ENCODE measurements at regions not wholly inside any gene's neighbourhood (a gene's known extent, or its start where the extent isn't known, plus 50 kb on each side); places are given as distances from the start of the nearest gene placed in this dataset.
"Not testable (repeated sequence)": the region's sequence is repeated elsewhere in the genome, so short reads cannot be mapped to it uniquely, and the experiment has no call there.

- no peaks in the 10 kb centered on the region for H3K36me3 ChIP-seq (ENCODE audit: insufficient read depth, low read length)
- no peaks in the 10 kb centered on the region for H4K20me1 ChIP-seq (ENCODE audit: insufficient read depth, low read length)
- no peak overlapping the region for H3K27ac ChIP-seq (ENCODE audit: low read depth, low read length, poor library complexity, severe bottlenecking)
- no peak overlapping the region for H3K9ac ChIP-seq (ENCODE audit: low read length)
- H3K79me2 ChIP-seq (ENCODE audit: insufficient read depth, low read length): no peaks in the 10 kb centered on the region
- TF ChIP-seq, protein P1, sequence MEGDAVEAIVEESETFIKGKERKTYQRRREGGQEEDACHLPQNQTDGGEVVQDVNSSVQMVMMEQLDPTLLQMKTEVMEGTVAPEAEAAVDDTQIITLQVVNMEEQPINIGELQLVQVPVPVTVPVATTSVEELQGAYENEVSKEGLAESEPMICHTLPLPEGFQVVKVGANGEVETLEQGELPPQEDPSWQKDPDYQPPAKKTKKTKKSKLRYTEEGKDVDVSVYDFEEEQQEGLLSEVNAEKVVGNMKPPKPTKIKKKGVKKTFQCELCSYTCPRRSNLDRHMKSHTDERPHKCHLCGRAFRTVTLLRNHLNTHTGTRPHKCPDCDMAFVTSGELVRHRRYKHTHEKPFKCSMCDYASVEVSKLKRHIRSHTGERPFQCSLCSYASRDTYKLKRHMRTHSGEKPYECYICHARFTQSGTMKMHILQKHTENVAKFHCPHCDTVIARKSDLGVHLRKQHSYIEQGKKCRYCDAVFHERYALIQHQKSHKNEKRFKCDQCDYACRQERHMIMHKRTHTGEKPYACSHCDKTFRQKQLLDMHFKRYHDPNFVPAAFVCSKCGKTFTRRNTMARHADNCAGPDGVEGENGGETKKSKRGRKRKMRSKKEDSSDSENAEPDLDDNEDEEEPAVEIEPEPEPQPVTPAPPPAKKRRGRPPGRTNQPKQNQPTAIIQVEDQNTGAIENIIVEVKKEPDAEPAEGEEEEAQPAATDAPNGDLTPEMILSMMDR (IDR thresholded peaks at IDR 0.05; ENCODE audit: low read length): no peak
- no peak for TF ChIP-seq EZH2 (IDR thresholded peaks at IDR 0.05; ENCODE audit: borderline replicate concordance, low read length)
- H3K9me2 ChIP-seq (ENCODE audit: low read depth, low read length): no peaks in the 10 kb centered on the region
- H3K4me2 ChIP-seq (ENCODE audit: low read length): no peak overlapping the region
- H3K9me3 ChIP-seq (ENCODE audit: low read length): no peaks in the 10 kb centered on the region
- H3K4me1 ChIP-seq (ENCODE audit: insufficient read depth, low read length, severe bottlenecking): no peaks in the 10 kb centered on the region
- no peak overlapping the region for H3K4me3 ChIP-seq (ENCODE audit: low read depth, low read length, poor library complexity, severe bottlenecking)
- no peaks in the 10 kb centered on the region for H3K27me3 ChIP-seq (ENCODE audit: insufficient read depth, low read length)
- no peak overlapping the region for H2AFZ ChIP-seq (ENCODE audit: low read length)
- no peaks in the 10 kb centered on the region for H3F3A ChIP-seq (ENCODE audit: insufficient read depth, low read length)
Observed at GRCh38 chr3:124364317-124365020, 365.8 kb upstream of the UMPS start.

- H3K4me3 ChIP-seq (ENCODE audit: low read depth, low read length, poor library complexity, severe bottlenecking); H3K27ac ChIP-seq (ENCODE audit: low read depth, low read length, poor library complexity, severe bottlenecking); H3K9ac ChIP-seq (ENCODE audit: low read length); H3F3A ChIP-seq (ENCODE audit: insufficient read depth, low read length); H4K20me1 ChIP-seq (ENCODE audit: insufficient read depth, low read length); H3K9me2 ChIP-seq (ENCODE audit: low read depth, low read length); H3K4me1 ChIP-seq (ENCODE audit: insufficient read depth, low read length, severe bottlenecking); H3K27me3 ChIP-seq (ENCODE audit: insufficient read depth, low read length); H3K9me3 ChIP-seq (ENCODE audit: low read length); H2AFZ ChIP-seq (ENCODE audit: low read length); H3K36me3 ChIP-seq (ENCODE audit: insufficient read depth, low read length); H3K79me2 ChIP-seq (ENCODE audit: insufficient read depth, low read length); H3K4me2 ChIP-seq (ENCODE audit: low read length): not testable (repeated sequence)
Observed at GRCh38 chr3:124366655-124367054, 363.6 kb upstream of the UMPS start.

DNA sequence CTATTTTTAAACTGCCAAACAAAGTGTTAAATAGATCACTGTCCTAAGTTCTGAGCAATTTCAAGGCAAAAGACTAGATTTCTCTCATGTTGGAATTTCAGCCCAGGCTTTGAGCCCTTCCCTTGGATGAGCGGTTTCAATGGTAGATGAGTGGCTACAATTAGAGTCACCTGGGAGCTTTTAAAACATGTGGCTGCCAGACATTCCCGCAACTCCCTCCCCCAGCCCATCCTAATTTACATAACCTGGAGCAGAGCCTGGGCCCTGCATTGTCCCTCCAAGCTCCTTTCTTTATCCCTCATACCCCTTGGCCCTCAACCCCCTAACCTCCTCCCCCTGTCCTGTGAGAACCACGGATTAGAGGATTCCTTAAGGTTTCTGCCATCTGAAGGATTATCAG, 357.5 kb upstream of the UMPS start:
- no peak overlapping the region for H3K4me3 ChIP-seq (ENCODE audit: low read depth, low read length, poor library complexity, severe bottlenecking)
- H3K9me2 ChIP-seq (ENCODE audit: low read depth, low read length): no peaks in the 10 kb centered on the region
- no peaks in the 10 kb centered on the region for H3F3A ChIP-seq (ENCODE audit: insufficient read depth, low read length)
- no peak overlapping the region for H3K9ac ChIP-seq (ENCODE audit: low read length)
- H3K27ac ChIP-seq (ENCODE audit: low read depth, low read length, poor library complexity, severe bottlenecking): no peak overlapping the region
- no peak overlapping the region for H3K4me2 ChIP-seq (ENCODE audit: low read length)
- H3K4me1 ChIP-seq (ENCODE audit: insufficient read depth, low read length, severe bottlenecking): no peaks in the 10 kb centered on the region
- H3K36me3 ChIP-seq (ENCODE audit: insufficient read depth, low read length): no peaks in the 10 kb centered on the region
- no peaks in the 10 kb centered on the region for H3K27me3 ChIP-seq (ENCODE audit: insufficient read depth, low read length)
- no peaks in the 10 kb centered on the region for H3K9me3 ChIP-seq (ENCODE audit: low read length)
- H2AFZ ChIP-seq (ENCODE audit: low read length): no peak overlapping the region
- TF ChIP-seq, protein P1 (IDR thresholded peaks at IDR 0.05; ENCODE audit: low read length): no peak
- no peak for TF ChIP-seq EZH2 (IDR thresholded peaks at IDR 0.05; ENCODE audit: borderline replicate concordance, low read length)
- no peaks in the 10 kb centered on the region for H4K20me1 ChIP-seq (ENCODE audit: insufficient read depth, low read length)
- H3K79me2 ChIP-seq (ENCODE audit: insufficient read depth, low read length): no peaks in the 10 kb centered on the region

DNA sequence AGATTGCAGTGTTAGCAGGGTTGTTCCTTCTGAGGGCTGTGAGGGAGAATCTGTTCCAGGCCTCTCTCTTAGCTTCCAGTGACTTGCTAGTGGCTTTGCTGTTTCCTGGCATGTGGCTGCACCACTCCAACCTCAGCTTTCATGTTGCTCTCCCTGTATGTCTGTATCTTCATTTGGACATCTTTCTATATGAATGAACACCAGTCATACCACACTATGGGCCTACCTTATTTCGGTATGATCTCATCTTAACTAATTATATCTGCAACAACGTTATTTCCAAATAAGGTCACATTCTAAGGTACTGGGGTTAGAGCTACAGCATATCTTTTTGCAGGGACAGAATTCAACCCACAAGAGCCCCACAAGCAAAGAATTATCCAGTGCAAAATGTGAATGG, 356.7 kb upstream of the UMPS start:
- Histone ChIP-seq H3K9me2 (ENCODE audit: low read depth, low read length) (no peaks in the 10 kb centered on the region), H3K4me3 (ENCODE audit: low read depth, low read length, poor library complexity, severe bottlenecking) (no peak overlapping the region), H3K9ac (ENCODE audit: low read length) (no peak overlapping the region), H3K9me3 (ENCODE audit: low read length) (no peaks in the 10 kb centered on the region), H4K20me1 (ENCODE audit: insufficient read depth, low read length) (no peaks in the 10 kb centered on the region), H3K4me2 (ENCODE audit: low read length) (no peak overlapping the region), H3K4me1 (ENCODE audit: insufficient read depth, low read length, severe bottlenecking) (no peaks in the 10 kb centered on the region), H3F3A (ENCODE audit: insufficient read depth, low read length) (no peaks in the 10 kb centered on the region), H3K27ac (ENCODE audit: low read depth, low read length, poor library complexity, severe bottlenecking) (no peak overlapping the region), H3K79me2 (ENCODE audit: insufficient read depth, low read length) (no peaks in the 10 kb centered on the region), H3K36me3 (ENCODE audit: insufficient read depth, low read length) (no peaks in the 10 kb centered on the region), H3K27me3 (ENCODE audit: insufficient read depth, low read length) (no peaks in the 10 kb centered on the region), H2AFZ (ENCODE audit: low read length) (no peak overlapping the region)
- TF ChIP-seq EZH2 (IDR thresholded peaks at IDR 0.05; ENCODE audit: borderline replicate concordance, low read length): no peak
- TF ChIP-seq, protein P1 (IDR thresholded peaks at IDR 0.05; ENCODE audit: low read length): no peak
